ENCODE measurements at regions not wholly inside any gene's neighbourhood (a gene's known extent, or its start where the extent isn't known, plus 50 kb on each side); places are given as distances from the start of the nearest gene placed in this dataset.

GRCh38 chr1:81600878-81601622 is 199.7 kb upstream of the ADGRL2 start:
- Histone ChIP-seq H3K4me3 (replicated peaks; ENCODE audit: insufficient read depth, low read length) (no peak overlapping the region), H3K27me3 (ENCODE audit: insufficient read depth, poor library complexity, severe bottlenecking) (no peaks in the 10 kb centered on the region), H3K27ac (replicated peaks) (no peak overlapping the region)
- TF ChIP-seq REST (IDR thresholded peaks at IDR 0.05; ENCODE audit: insufficient replicate concordance, low read depth) (no peak), CTCF (IDR thresholded peaks at IDR 0.05; ENCODE audit: insufficient read depth, low read length) (no peak), GABPA (IDR thresholded peaks at IDR 0.05; ENCODE audit: low read depth) (no peak), SPI1 (IDR thresholded peaks at IDR 0.05; ENCODE audit: borderline replicate concordance, low read depth) (no peak), POLR2AphosphoS5 (IDR thresholded peaks at IDR 0.05; ENCODE audit: low read depth) (no peak)
- DNase-seq (ENCODE audit: low read depth in 1 of 2, low spot score in 1 of 2): no peak

- no peak for TF ChIP-seq CTCF (IDR thresholded peaks at IDR 0.05; ENCODE audit: insufficient read depth, low read length)
- TF ChIP-seq SPI1 (IDR thresholded peaks at IDR 0.05; ENCODE audit: borderline replicate concordance, low read depth): no peak
- no peak for TF ChIP-seq GABPA (IDR thresholded peaks at IDR 0.05; ENCODE audit: low read depth)
- TF ChIP-seq REST (IDR thresholded peaks at IDR 0.05; ENCODE audit: insufficient replicate concordance, low read depth): no peak
- TF ChIP-seq POLR2AphosphoS5 (IDR thresholded peaks at IDR 0.05; ENCODE audit: low read depth): no peak
Observed at GRCh38 chr1:81600363-81600762, 200.4 kb upstream of the ADGRL2 start.

GRCh38 chr1:81598623-81599022 is 202.1 kb upstream of the ADGRL2 start:
- no peak for DNase-seq (ENCODE audit: low read depth in 1 of 2, low spot score in 1 of 2)
- H3K4me3 ChIP-seq (replicated peaks; ENCODE audit: insufficient read depth, low read length): no peak overlapping the region
- H3K27ac ChIP-seq (replicated peaks): no peak overlapping the region
- TF ChIP-seq REST (IDR thresholded peaks at IDR 0.05; ENCODE audit: insufficient replicate concordance, low read depth) (no peak), POLR2AphosphoS5 (IDR thresholded peaks at IDR 0.05; ENCODE audit: low read depth) (no peak), SPI1 (IDR thresholded peaks at IDR 0.05; ENCODE audit: borderline replicate concordance, low read depth) (no peak), GABPA (IDR thresholded peaks at IDR 0.05; ENCODE audit: low read depth) (no peak), CTCF (IDR thresholded peaks at IDR 0.05; ENCODE audit: insufficient read depth, low read length) (no peak)
- H3K27me3 ChIP-seq (ENCODE audit: insufficient read depth, poor library complexity, severe bottlenecking): no peaks in the 10 kb centered on the region

More at GRCh38 chr1:81600363-81600762, 200.4 kb upstream of the ADGRL2 start:
- no peak for DNase-seq (ENCODE audit: low read depth in 1 of 2, low spot score in 1 of 2)
- Histone ChIP-seq H3K27me3 (ENCODE audit: insufficient read depth, poor library complexity, severe bottlenecking) (no peaks in the 10 kb centered on the region), H3K27ac (replicated peaks) (no peak overlapping the region), H3K4me3 (replicated peaks; ENCODE audit: insufficient read depth, low read length) (no peak overlapping the region)
